ENCODE measurements at regions not wholly inside any gene's neighbourhood (a gene's known extent, or its start where the extent isn't known, plus 50 kb on each side); places are given as distances from the start of the nearest gene placed in this dataset.
A peak's percentile ranks its signal among the peaks of the same experiment; 100 is the strongest.

GRCh38 chr3:22383285-22383684 lies 632.3 kb upstream of the ZNF385D start:
- TF ChIP-seq ZNF70 (CRISPR knock-in tag; IDR thresholded peaks at IDR 0.05) (no peak), GLIS3 (CRISPR knock-in tag; IDR thresholded peaks at IDR 0.05) (no peak), ISL1 (CRISPR knock-in tag; IDR thresholded peaks at IDR 0.05) (peak; percentile 57), ZNF8 (CRISPR knock-in tag; IDR thresholded peaks at IDR 0.05) (no peak), RARB (CRISPR knock-in tag; IDR thresholded peaks at IDR 0.05) (no peak), CSRNP3 (CRISPR knock-in tag; IDR thresholded peaks at IDR 0.05) (no peak), ARNTL (CRISPR knock-in tag; IDR thresholded peaks at IDR 0.05; ENCODE audit: borderline replicate concordance, low read depth) (no peak), ZFP3 (CRISPR knock-in tag; IDR thresholded peaks at IDR 0.05) (no peak), OSR1 (CRISPR knock-in tag; IDR thresholded peaks at IDR 0.05) (no peak), TOX (CRISPR knock-in tag; IDR thresholded peaks at IDR 0.05; ENCODE audit: borderline replicate concordance) (peak; percentile 83), TCF4 (CRISPR knock-in tag; IDR thresholded peaks at IDR 0.05; ENCODE audit: borderline replicate concordance) (no peak), SNAI2 (CRISPR knock-in tag; IDR thresholded peaks at IDR 0.05) (no peak), ESRRG (CRISPR knock-in tag; IDR thresholded peaks at IDR 0.05) (no peak)
- ATAC-seq = 0 out of 3 replicates have a peak, but pooled peaks have one; percentile 32

- no peak for TF ChIP-seq BACH2 (CRISPR knock-in tag; IDR thresholded peaks at IDR 0.05; ENCODE audit: borderline replicate concordance)
- no peak for TF ChIP-seq ZC3H10 (CRISPR knock-in tag; IDR thresholded peaks at IDR 0.05)
- TF ChIP-seq TSHZ2 (CRISPR knock-in tag; IDR thresholded peaks at IDR 0.05) = no peak
- TF ChIP-seq CREB5 (CRISPR knock-in tag; IDR thresholded peaks at IDR 0.05; ENCODE audit: low read depth) = no peak
- no peak for TF ChIP-seq ISL1 (CRISPR knock-in tag; IDR thresholded peaks at IDR 0.05)
- no peak for TF ChIP-seq ARNTL (CRISPR knock-in tag; IDR thresholded peaks at IDR 0.05; ENCODE audit: borderline replicate concordance, low read depth)
- TF ChIP-seq TOX (CRISPR knock-in tag; IDR thresholded peaks at IDR 0.05; ENCODE audit: borderline replicate concordance) = no peak
- TF ChIP-seq OSR1 (CRISPR knock-in tag; IDR thresholded peaks at IDR 0.05) = no peak
- TF ChIP-seq ZNF565 (CRISPR knock-in tag; conservative IDR thresholded peaks at IDR 0.05; ENCODE audit: low read depth) = no peak
- TF ChIP-seq ZNF70 (CRISPR knock-in tag; IDR thresholded peaks at IDR 0.05) = no peak
- no peak for TF ChIP-seq CSDC2 (CRISPR knock-in tag; IDR thresholded peaks at IDR 0.05)
- TF ChIP-seq PATZ1 (CRISPR knock-in tag; IDR thresholded peaks at IDR 0.05; ENCODE audit: borderline replicate concordance) = no peak
- ATAC-seq = no peak
Measured at GRCh38 chr3:22386107-22386506, 635.1 kb upstream of the ZNF385D start.

GRCh38 chr3:22392286-22392685 lies 641.3 kb upstream of the ZNF385D start:
- ATAC-seq = no peak

GRCh38 chr3:22392859-22393258 lies 641.8 kb upstream of the ZNF385D start:
- ATAC-seq = no peak
- TF ChIP-seq ZFP3 (CRISPR knock-in tag; IDR thresholded peaks at IDR 0.05) (no peak), PATZ1 (CRISPR knock-in tag; IDR thresholded peaks at IDR 0.05; ENCODE audit: borderline replicate concordance) (no peak), TCF4 (CRISPR knock-in tag; IDR thresholded peaks at IDR 0.05; ENCODE audit: borderline replicate concordance) (0 out of 2 replicates have a peak, but pooled peaks have one; percentile 37)

More at GRCh38 chr3:22392286-22392685, 641.3 kb upstream of the ZNF385D start:
- TF ChIP-seq ARNTL (CRISPR knock-in tag; IDR thresholded peaks at IDR 0.05; ENCODE audit: borderline replicate concordance, low read depth) (no peak), RARB (CRISPR knock-in tag; IDR thresholded peaks at IDR 0.05) (no peak), ZC3H10 (CRISPR knock-in tag; IDR thresholded peaks at IDR 0.05) (no peak), GLIS3 (CRISPR knock-in tag; IDR thresholded peaks at IDR 0.05) (no peak), ZNF8 (CRISPR knock-in tag; IDR thresholded peaks at IDR 0.05) (no peak)

Measured in SK-N-SH treated with all-trans-retinoic acid at 6 μM for 48 hours (cell line).